ENCODE measurements at regions not wholly inside any gene's neighbourhood (a gene's known extent, or its start where the extent isn't known, plus 50 kb on each side); places are given as distances from the start of the nearest gene placed in this dataset.

GRCh38 chr3:74752290-74752689, 137.8 kb upstream of the CNTN3 start:
- TF ChIP-seq CTCF (IDR thresholded peaks at IDR 0.05; ENCODE audit: borderline replicate concordance, extremely low read depth, low read length, poor library complexity, severe bottlenecking) (no peak), EZH2 (IDR thresholded peaks at IDR 0.05; ENCODE audit: borderline replicate concordance, low read depth, low read length, severe bottlenecking) (no peak)
